ENCODE measurements at regions not wholly inside any gene's neighbourhood (a gene's known extent, or its start where the extent isn't known, plus 50 kb on each side); places are given as distances from the start of the nearest gene placed in this dataset.

GRCh38 chr10:71063401-71063800 lies 149.0 kb upstream of the UNC5B start:
- TF ChIP-seq CTCF (conservative IDR thresholded peaks at IDR 0.05; ENCODE audit: low read depth, low read length) (no peak), FOS (IDR thresholded peaks at IDR 0.05; ENCODE audit: low read depth, low read length) (no peak), RFX5 (IDR thresholded peaks at IDR 0.05; ENCODE audit: low read depth, low read length) (no peak), RAD21 (IDR thresholded peaks at IDR 0.05; ENCODE audit: low read length) (no peak), POLR2A (IDR thresholded peaks at IDR 0.05; ENCODE audit: low read depth, low read length) (no peak), RCOR1 (IDR thresholded peaks at IDR 0.05; ENCODE audit: insufficient replicate concordance, low read length) (no peak), BHLHE40 (IDR thresholded peaks at IDR 0.05; ENCODE audit: low read depth, low read length) (no peak)

Measured in IMR-90 (cell line).